Upper lobe of right lung (tissue), 1 donor: ENCODE measurements at regions not wholly inside any gene's neighbourhood (a gene's known extent, or its start where the extent isn't known, plus 50 kb on each side); places are given as distances from the start of the nearest gene placed in this dataset.

Experiments
- ATAC-seq: fragments of 200-7000 bp; cut with Tn5 transposase; one replicate; pipeline ENCODE4 v1.9.1; 2020; ENCODE audit warnings: mild to moderate bottlenecking, moderate library complexity
- DNase-seq: peaks from one replicate; pipeline ENCODE4 v3.0.0-alpha.2; 2020
- H3K27ac ChIP-seq: fragments of 200-600 bp; one replicate; pipeline ENCODE4 v1.8.0; 2022
- H3K27me3 ChIP-seq: fragments of 200-600 bp; one replicate; pipeline ENCODE4 v1.8.0; 2022; ENCODE audit warnings: mild to moderate bottlenecking
- H3K36me3 ChIP-seq: fragments of 200-600 bp; one replicate; pipeline ENCODE4 v1.8.0; 2022
- H3K4me1 ChIP-seq: fragments of 200-600 bp; one replicate; pipeline ENCODE4 v1.8.0; 2022
- H3K4me3 ChIP-seq: fragments of 200-600 bp; one replicate; pipeline ENCODE4 v1.8.0; 2022; ENCODE audit warnings: mild to moderate bottlenecking
- H3K9me3 ChIP-seq: fragments of 200-600 bp; one replicate; pipeline ENCODE4 v1.8.0; 2022
- CTCF ChIP-seq: fragments of 200-600 bp; IDR thresholded peaks from one replicate; pipeline ENCODE4 v1.8.0; 2022; ENCODE audit warnings: antibody characterized with exemption
- intact Hi-C: fragments of 100-400 bp; cut with DNase I; formaldehyde crosslinking; loops from one replicate; pipeline ENCODE4 v1.11.0; 2022
- donor health status: DM: no; HTN: yes; CAD: no; lungs with severe emphysema.

- Histone ChIP-seq H3K4me1 (no peaks in the 10 kb centered on the region), H3K9me3 (no peaks in the 10 kb centered on the region), H3K4me3 (no peak overlapping the region), H3K36me3 (no peaks in the 10 kb centered on the region), H3K27me3 (no peaks in the 10 kb centered on the region), H3K27ac (no peak overlapping the region)
- no peak for TF ChIP-seq CTCF
- ATAC-seq (no peak), DNase-seq (peak; percentile 53)
- intact Hi-C loops: no loop called here
Observed at GRCh38 chr12:19826980-19827550, 387.8 kb downstream of the AEBP2 start.

GRCh38 chr12:19829100-19829853, 390.0 kb downstream of the AEBP2 start:
- H3K9me3 ChIP-seq: no peaks in the 10 kb centered on the region
- H3K4me1 ChIP-seq: no peaks in the 10 kb centered on the region
- DNase-seq (no peak), ATAC-seq (no peak)
- H3K27ac ChIP-seq: no peak overlapping the region
- intact Hi-C loops: no loop called here
- H3K36me3 ChIP-seq: no peaks in the 10 kb centered on the region
- H3K27me3 ChIP-seq: no peaks in the 10 kb centered on the region
- no peak for TF ChIP-seq CTCF
- no peak overlapping the region for H3K4me3 ChIP-seq

- ATAC-seq (no peak), DNase-seq (no peak)
- no peak for TF ChIP-seq CTCF
- no peaks in the 10 kb centered on the region for H3K27me3 ChIP-seq
- no peaks in the 10 kb centered on the region for H3K9me3 ChIP-seq
- no peaks in the 10 kb centered on the region for H3K4me1 ChIP-seq
- H3K36me3 ChIP-seq: no peaks in the 10 kb centered on the region
- H3K4me3 ChIP-seq: no peak overlapping the region
- intact Hi-C loops: no loop called here
- no peak overlapping the region for H3K27ac ChIP-seq
Observed at GRCh38 chr12:19830446-19830845, 391.2 kb downstream of the AEBP2 start.

- H3K9me3 ChIP-seq: no peaks in the 10 kb centered on the region
- ATAC-seq (no peak), DNase-seq (no peak)
- H3K4me1 ChIP-seq: no peaks in the 10 kb centered on the region
- H3K27ac ChIP-seq: no peak overlapping the region
- no peak overlapping the region for H3K4me3 ChIP-seq
- no peaks in the 10 kb centered on the region for H3K27me3 ChIP-seq
- no peak for TF ChIP-seq CTCF
- H3K36me3 ChIP-seq: no peaks in the 10 kb centered on the region
- intact Hi-C loops: no loop called here
Observed at GRCh38 chr12:19833775-19834501, 394.6 kb downstream of the AEBP2 start.

GRCh38 chr12:19834592-19834991, 395.3 kb downstream of the AEBP2 start:
- Histone ChIP-seq H3K4me3 (no peak overlapping the region), H3K36me3 (no peaks in the 10 kb centered on the region), H3K9me3 (no peaks in the 10 kb centered on the region), H3K27me3 (no peaks in the 10 kb centered on the region), H3K27ac (no peak overlapping the region), H3K4me1 (no peaks in the 10 kb centered on the region)
- ATAC-seq (no peak), DNase-seq (no peak)
- intact Hi-C loops: no loop called here
- TF ChIP-seq CTCF: no peak
